Endothelial cell of umbilical vein (primary cell): ENCODE measurements at regions not wholly inside any gene's neighbourhood (a gene's known extent, or its start where the extent isn't known, plus 50 kb on each side); places are given as distances from the start of the nearest gene placed in this dataset.

Experiments
- BruUV-seq: library from RNA; stranded (reverse); fragments of 400-500 nt; replicated peaks from 2 replicates; lab custom pipeline; 2021; lab: Mats Ljungman, UMichigan
- CTCF ChIA-PET: fragments of 300-600, 350-600 bp; sonication (Branson Sonifier 250); formaldehyde crosslinking; loops from one replicate; lab custom pipeline; 2021; ENCODE audit warnings: antibody characterized with exemption, inconsistent platforms; lab: Charles Lee
- POLR2A ChIA-PET: fragments of 300-600, 350-600 bp; sonication (Branson Sonifier 250); formaldehyde crosslinking; loops from one replicate; lab custom pipeline; 2021; ENCODE audit warnings: antibody characterized with exemption, inconsistent platforms; lab: Charles Lee
- DNase-seq: peaks from one replicate; pipeline ENCODE4 v3.0.0-alpha.2; 2011; ENCODE audit warnings: low read depth, low spot score
- FAIRE-seq: peaks from 2 replicates; lab custom pipeline; 2011; peaks lifted over from hg19 to GRCh38; lab: Jason Lieb, UNC
- H2AFZ ChIP-seq: 2 replicates; pipeline ENCODE4 v1.6.0; 2012; ENCODE audit warnings: low read depth, low read length, control low read depth, inconsistent platforms
- H3K27ac ChIP-seq: 2 replicates; pipeline ENCODE4 v1.5.1; 2011; ENCODE audit warnings: low read depth, mild to moderate bottlenecking, control low read depth, low read length, moderate library complexity; ENCODE audit not compliant: insufficient read depth
- H3K27me3 ChIP-seq, 2 experiments: 2 replicates each; pipeline versions ENCODE4 v1.6.0 to v1.6.1; 2011; ENCODE audit warnings: low read length in 2 of 2, mixed read lengths in 1 of 2; ENCODE audit not compliant: control insufficient read depth in 2 of 2, insufficient read depth in 2 of 2
- H3K36me3 ChIP-seq, 2 experiments: 2 replicates in 1 of 2; 3 replicates in 1 of 2; pipeline ENCODE4 v1.5.1; 2011; ENCODE audit warnings: low read length in 2 of 2, mild to moderate bottlenecking in 1 of 2, moderate library complexity in 1 of 2; ENCODE audit not compliant: control insufficient read depth in 2 of 2, insufficient read depth in 2 of 2; ENCODE audit errors: extremely low read depth in 1 of 2
- H3K4me1 ChIP-seq: 3 replicates; pipeline ENCODE4 v1.5.1; 2011; ENCODE audit warnings: mild to moderate bottlenecking, low read length; ENCODE audit not compliant: control insufficient read depth, insufficient read depth; ENCODE audit errors: extremely low read depth
- H3K4me2 ChIP-seq: 2 replicates; pipeline ENCODE4 v1.6.1; 2011; ENCODE audit warnings: low read length, control low read depth, mixed read lengths; ENCODE audit not compliant: insufficient read depth
- H3K4me3 ChIP-seq, 3 experiments: fragments of 200-600 bp in 1 of 3; sonication (generic), shearing (Covaris generic) in 1 of 3; replicated peaks in 1 of 3; 2 replicates each; pipeline ENCODE4 v1.5.1; 2011 to 2016; ENCODE audit warnings: control low read depth in 3 of 3, low read length in 3 of 3, mild to moderate bottlenecking in 2 of 3, inconsistent platforms in 1 of 3, low read depth in 1 of 3, moderate library complexity in 1 of 3; ENCODE audit not compliant: insufficient read depth in 1 of 3
- H3K79me2 ChIP-seq: 2 replicates; pipeline ENCODE4 v1.6.0; 2012; ENCODE audit warnings: low read length, inconsistent platforms; ENCODE audit not compliant: control insufficient read depth, insufficient read depth
- H3K9ac ChIP-seq: replicated peaks from 2 replicates; pipeline ENCODE3; 2011; ENCODE audit warnings: low read length, control low read depth; ENCODE audit not compliant: insufficient read depth; ENCODE audit errors: extremely low read depth
- H3K9me1 ChIP-seq: replicated peaks from 3 replicates; pipeline ENCODE4 v1.6.0; 2011; ENCODE audit warnings: mild to moderate bottlenecking, low read length; ENCODE audit not compliant: control insufficient read depth, insufficient read depth; ENCODE audit errors: extremely low read depth
- H3K9me3 ChIP-seq: replicated peaks from 2 replicates; pipeline ENCODE4 v1.5.1; 2012; ENCODE audit warnings: low read length, inconsistent platforms; ENCODE audit not compliant: control insufficient read depth, insufficient read depth
- H4K20me1 ChIP-seq: replicated peaks from 2 replicates; pipeline ENCODE3; 2011; ENCODE audit warnings: mild to moderate bottlenecking, low read length; ENCODE audit not compliant: control insufficient read depth, insufficient read depth; ENCODE audit errors: extremely low read depth
- EZH2 ChIP-seq: IDR thresholded peaks from 2 replicates; pipeline ENCODE4 v1.6.1; 2012; ENCODE audit warnings: borderline replicate concordance, low read depth, mild to moderate bottlenecking, moderate library complexity, low read length, inconsistent platforms; ENCODE audit not compliant: severe bottlenecking
- FOS ChIP-seq: IDR thresholded peaks from 2 replicates; pipeline ENCODE4 v1.6.1; 2011; ENCODE audit warnings: mild to moderate bottlenecking, low read length, moderate library complexity, borderline replicate concordance; ENCODE audit not compliant: insufficient read depth
- GATA2 ChIP-seq: IDR thresholded peaks from 2 replicates; pipeline ENCODE4 v1.7.0; 2011; ENCODE audit warnings: low read depth, mild to moderate bottlenecking, moderate library complexity, mixed read lengths, low read length; ENCODE audit not compliant: insufficient read length, insufficient read depth
- JUN ChIP-seq: IDR thresholded peaks from 2 replicates; pipeline ENCODE4 v1.6.1; 2011; ENCODE audit warnings: borderline replicate concordance, low read depth; ENCODE audit not compliant: insufficient read length, insufficient read depth
- MYC ChIP-seq: IDR thresholded peaks from one replicate; pipeline ENCODE4 v1.6.1; 2011; ENCODE audit warnings: mild to moderate bottlenecking, low read depth, low read length
- POLR2A ChIP-seq: IDR thresholded peaks from 2 replicates; pipeline ENCODE4 v1.6.1; 2012; ENCODE audit warnings: low read depth, mild to moderate bottlenecking, control low read depth, low read length
- POLR2AphosphoS5 ChIP-seq: IDR thresholded peaks from 2 replicates; pipeline ENCODE4 v1.6.1; 2012; ENCODE audit warnings: low read depth, mild to moderate bottlenecking, control low read depth, low read length, moderate library complexity; ENCODE audit not compliant: insufficient read depth
- dilution Hi-C: fragments of 300-500 bp; cut with MboI; formaldehyde crosslinking; loops from one replicate; pipeline ENCODE4 v1.15.0; 2019; ENCODE audit warnings: low sequenced_read_pairs; ENCODE audit not compliant: extremely low pct_ligation_motif_present
- intact Hi-C: fragments of 100-400 bp; cut with micrococcal nuclease; formaldehyde crosslinking; loops from one replicate; pipeline ENCODE4 v1.10.0; 2022
- TF ChIP-seq, protein P1 (sequence below): IDR thresholded peaks from 2 replicates; pipeline ENCODE4 v1.6.1; 2011; ENCODE audit not compliant: insufficient read depth, insufficient read length
- TF ChIP-seq, protein P2 (sequence below), 2 donors: IDR thresholded peaks; 1 replicate in 1 of 2; 2 replicates in 1 of 2; pipeline ENCODE4 v1.5.1; 2011; ENCODE audit warnings: low read length in 2 of 2, mild to moderate bottlenecking in 2 of 2, moderate library complexity in 2 of 2, control low read depth in 1 of 2, inconsistent platforms in 1 of 2, low read depth in 1 of 2; ENCODE audit not compliant: insufficient read depth in 1 of 2; ENCODE audit errors: extremely low read depth in 1 of 2

DNA sequence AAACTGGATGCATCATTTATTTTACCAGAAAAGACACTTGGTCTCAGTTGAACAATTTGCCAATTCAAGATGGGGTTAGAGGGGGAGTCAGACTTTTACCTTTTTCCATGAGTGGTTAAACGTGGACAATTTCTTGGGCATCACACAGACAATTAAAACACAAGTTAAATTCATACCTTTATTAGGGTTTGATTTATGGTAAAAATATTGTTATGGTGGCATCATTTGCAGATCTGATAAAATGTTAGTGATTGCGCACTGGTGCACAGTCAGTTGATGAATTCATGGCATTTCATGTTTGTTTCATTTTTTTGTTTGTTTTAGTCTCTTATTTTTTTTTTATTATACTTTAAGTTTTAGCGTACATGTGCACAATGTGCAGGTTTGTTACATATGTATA lies 399.9 kb downstream of the DOK5 start:
- Histone ChIP-seq H3K4me2 (no peak overlapping the region), H3K4me3 (no peak overlapping the region), H3K36me3 (no peaks in the 10 kb centered on the region), H3K9me3 (peaks cover 4% of the 10 kb centered on the region), H3K27me3 (no peaks in the 10 kb centered on the region), H3K9me1 (no peaks in the 10 kb centered on the region), H3K9ac (no peak overlapping the region), H2AFZ (no peak overlapping the region), H3K4me1 (no peaks in the 10 kb centered on the region), H3K79me2 (no peaks in the 10 kb centered on the region), H4K20me1 (no peaks in the 10 kb centered on the region), H3K27ac (no peak overlapping the region)
- intact Hi-C loops (no loop called here), dilution Hi-C loops (no loop called here)
- TF ChIP-seq FOS, result no peak
- TF ChIP-seq EZH2, result no peak
- no peak for FAIRE-seq
- no TSS peak for BruUV-seq
- POLR2A ChIA-PET, result no interaction called here
- no peak for DNase-seq
- CTCF ChIA-PET, result no interaction called here

- Histone ChIP-seq H3K4me1 (no peaks in the 10 kb centered on the region), H4K20me1 (no peaks in the 10 kb centered on the region), H3K27ac (no peak overlapping the region), H2AFZ (no peak overlapping the region), H3K36me3 (no peaks in the 10 kb centered on the region), H3K4me3 (no peak overlapping the region), H3K9me1 (no peaks in the 10 kb centered on the region), H3K27me3 (no peaks in the 10 kb centered on the region), H3K79me2 (no peaks in the 10 kb centered on the region), H3K9ac (no peak overlapping the region), H3K9me3 (peaks cover 4% of the 10 kb centered on the region), H3K4me2 (no peak overlapping the region)
- ChIA-PET POLR2A (no interaction called here), CTCF (no interaction called here)
- dilution Hi-C loops (no loop called here), intact Hi-C loops (no loop called here)
- no peak for DNase-seq
- no peak for FAIRE-seq
- TF ChIP-seq, protein P1, sequence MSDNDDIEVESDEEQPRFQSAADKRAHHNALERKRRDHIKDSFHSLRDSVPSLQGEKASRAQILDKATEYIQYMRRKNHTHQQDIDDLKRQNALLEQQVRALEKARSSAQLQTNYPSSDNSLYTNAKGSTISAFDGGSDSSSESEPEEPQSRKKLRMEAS, result no peak
- TF ChIP-seq, protein P2, sequence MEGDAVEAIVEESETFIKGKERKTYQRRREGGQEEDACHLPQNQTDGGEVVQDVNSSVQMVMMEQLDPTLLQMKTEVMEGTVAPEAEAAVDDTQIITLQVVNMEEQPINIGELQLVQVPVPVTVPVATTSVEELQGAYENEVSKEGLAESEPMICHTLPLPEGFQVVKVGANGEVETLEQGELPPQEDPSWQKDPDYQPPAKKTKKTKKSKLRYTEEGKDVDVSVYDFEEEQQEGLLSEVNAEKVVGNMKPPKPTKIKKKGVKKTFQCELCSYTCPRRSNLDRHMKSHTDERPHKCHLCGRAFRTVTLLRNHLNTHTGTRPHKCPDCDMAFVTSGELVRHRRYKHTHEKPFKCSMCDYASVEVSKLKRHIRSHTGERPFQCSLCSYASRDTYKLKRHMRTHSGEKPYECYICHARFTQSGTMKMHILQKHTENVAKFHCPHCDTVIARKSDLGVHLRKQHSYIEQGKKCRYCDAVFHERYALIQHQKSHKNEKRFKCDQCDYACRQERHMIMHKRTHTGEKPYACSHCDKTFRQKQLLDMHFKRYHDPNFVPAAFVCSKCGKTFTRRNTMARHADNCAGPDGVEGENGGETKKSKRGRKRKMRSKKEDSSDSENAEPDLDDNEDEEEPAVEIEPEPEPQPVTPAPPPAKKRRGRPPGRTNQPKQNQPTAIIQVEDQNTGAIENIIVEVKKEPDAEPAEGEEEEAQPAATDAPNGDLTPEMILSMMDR (IDR thresholded peaks at IDR 0.05; ENCODE audit: extremely low read depth in 1 of 2, insufficient read depth in 1 of 2, low read depth in 1 of 2, low read length in 2 of 2), result no peak
- TF ChIP-seq MYC, result no peak
- no peak for TF ChIP-seq GATA2
- TF ChIP-seq POLR2A, result no peak
- TF ChIP-seq JUN, result no peak
- no peak for TF ChIP-seq EZH2
- TF ChIP-seq POLR2AphosphoS5, result no peak
- TF ChIP-seq FOS, result no peak
- no TSS peak for BruUV-seq
Measured at GRCh38 chr20:54874718-54875117, 399.3 kb downstream of the DOK5 start.
